DMS153 treated with DMSO at 0.1 percent for 48 hours (cell line): ENCODE measurements at regions not wholly inside any gene's neighbourhood (a gene's known extent, or its start where the extent isn't known, plus 50 kb on each side); places are given as distances from the start of the nearest gene placed in this dataset.
A peak's percentile ranks its signal among the peaks of the same experiment; 100 is the strongest.
"Not testable (repeated sequence)": the region's sequence is repeated elsewhere in the genome, so short reads cannot be mapped to it uniquely, and the experiment has no call there.

Experiments
- DNase-seq: peaks from one replicate; lab custom pipeline; 2025; ENCODE audit not compliant: unreplicated experiment; lab: John Stamatoyannopoulos, UW

- DNase-seq = no peak
Measured at GRCh38 chr9:120338340-120338739, 241.6 kb downstream of the CDK5RAP2 start.

- DNase-seq = no peak
Measured at GRCh38 chr9:120337131-120337530, 242.8 kb downstream of the CDK5RAP2 start.

- DNase-seq = no peak
Measured at GRCh38 chr9:120336753-120337090, 243.2 kb downstream of the CDK5RAP2 start.

GRCh38 chr9:120336021-120336752, 243.8 kb downstream of the CDK5RAP2 start:
- DNase-seq = peak; percentile 58

- DNase-seq = no peak
Measured at GRCh38 chr9:120331913-120332312, 248.1 kb downstream of the CDK5RAP2 start.

GRCh38 chr9:120330031-120330430, 249.9 kb downstream of the CDK5RAP2 start:
- DNase-seq = no peak

GRCh38 chr9:120327322-120327721, 252.6 kb downstream of the CDK5RAP2 start:
- DNase-seq = no peak

- peak; percentile 12 for DNase-seq
Measured at GRCh38 chr9:120326049-120326693, 253.8 kb downstream of the CDK5RAP2 start.

- DNase-seq = peak; percentile 82
Measured at GRCh38 chr9:120324996-120325642, 254.8 kb downstream of the CDK5RAP2 start.

GRCh38 chr9:120324461-120324860, 255.5 kb downstream of the CDK5RAP2 start:
- DNase-seq = no peak

GRCh38 chr9:120323125-120323524, 256.8 kb downstream of the CDK5RAP2 start:
- DNase-seq = no peak

- DNase-seq = no peak
Measured at GRCh38 chr9:120319452-120319851, 260.5 kb downstream of the CDK5RAP2 start.

- DNase-seq = no peak
Measured at GRCh38 chr9:120315154-120315553, 264.8 kb downstream of the CDK5RAP2 start.

- no peak for DNase-seq
Measured at GRCh38 chr9:120312031-120312430, 267.9 kb downstream of the CDK5RAP2 start.

GRCh38 chr9:120310035-120310434, 269.9 kb downstream of the CDK5RAP2 start:
- DNase-seq = no peak

- peak; percentile 72 for DNase-seq
Measured at GRCh38 chr9:120308495-120308894, 271.5 kb downstream of the CDK5RAP2 start.

GRCh38 chr9:120307599-120307998, 272.4 kb downstream of the CDK5RAP2 start:
- DNase-seq = no peak

GRCh38 chr9:120306561-120306960, 273.4 kb downstream of the CDK5RAP2 start:
- DNase-seq = no peak

- DNase-seq = no peak
Measured at GRCh38 chr9:120306088-120306487, 273.9 kb downstream of the CDK5RAP2 start.

GRCh38 chr9:120304896-120305295, 275.1 kb downstream of the CDK5RAP2 start:
- DNase-seq = not testable (repeated sequence)

- DNase-seq = no peak
Measured at GRCh38 chr9:120303519-120303918, 276.4 kb downstream of the CDK5RAP2 start.

GRCh38 chr9:120299785-120300184, 280.2 kb downstream of the CDK5RAP2 start:
- no peak for DNase-seq
